Activated naive CD4-positive, alpha-beta T cell treated with anti-CD3 and anti-CD28 coated beads for 36 hours (primary cell): ENCODE measurements at regions not wholly inside any gene's neighbourhood (a gene's known extent, or its start where the extent isn't known, plus 50 kb on each side); places are given as distances from the start of the nearest gene placed in this dataset.

Experiments used
- CTCF ChIA-PET: fragments of 350-600 bp; sonication (Branson Sonifier 250); formaldehyde crosslinking; loops from one replicate; lab custom pipeline; 2021; ENCODE audit warnings: antibody characterized with exemption; lab: Charles Lee
- DNase-seq: peaks from one replicate; pipeline ENCODE4 v3.0.0-alpha.2; 2020
- H3K27ac Mint-ChIP-seq: one replicate; pipeline ENCODE4 v1.8.0; 2021; ENCODE audit warnings: mild to moderate bottlenecking, mixed read lengths
- H3K27me3 Mint-ChIP-seq: one replicate; pipeline ENCODE4 v1.8.0; 2021; ENCODE audit warnings: low read depth, mixed read lengths
- H3K36me3 Mint-ChIP-seq: one replicate; pipeline ENCODE4 v1.8.0; 2021; ENCODE audit warnings: low read depth, mixed read lengths
- H3K4me1 Mint-ChIP-seq: one replicate; pipeline ENCODE4 v1.8.0; 2021; ENCODE audit warnings: low read depth, mixed read lengths
- H3K4me3 Mint-ChIP-seq: one replicate; pipeline ENCODE4 v1.8.0; 2021; ENCODE audit warnings: mild to moderate bottlenecking, moderate library complexity, mixed read lengths
- H3K9me3 Mint-ChIP-seq: one replicate; pipeline ENCODE4 v1.8.0; 2021; ENCODE audit warnings: mixed read lengths
- intact Hi-C: fragments of 100-400 bp; cut with micrococcal nuclease; formaldehyde crosslinking; loops from one replicate; pipeline ENCODE4 v1.15.1; 2023

GRCh38 chr6:2426561-2427340 is 181.3 kb upstream of the GMDS start:
- CTCF ChIA-PET: no interaction called here
- H3K27ac Mint-ChIP-seq: no peak overlapping the region
- no peaks in the 10 kb centered on the region for H3K27me3 Mint-ChIP-seq
- no peaks in the 10 kb centered on the region for H3K4me1 Mint-ChIP-seq
- no peak overlapping the region for H3K4me3 Mint-ChIP-seq
- intact Hi-C loops: no loop called here
- no peaks in the 10 kb centered on the region for H3K9me3 Mint-ChIP-seq
- peaks cover 2% of the 10 kb centered on the region for H3K36me3 Mint-ChIP-seq
- DNase-seq: no peak

- CTCF ChIA-PET: no interaction called here
- no peak for DNase-seq
- intact Hi-C loops: no loop called here
- H3K36me3 Mint-ChIP-seq: no peaks in the 10 kb centered on the region
- no peak overlapping the region for H3K27ac Mint-ChIP-seq
- H3K4me3 Mint-ChIP-seq: no peak overlapping the region
- H3K27me3 Mint-ChIP-seq: no peaks in the 10 kb centered on the region
- H3K9me3 Mint-ChIP-seq: no peaks in the 10 kb centered on the region
- no peaks in the 10 kb centered on the region for H3K4me1 Mint-ChIP-seq
Observed at GRCh38 chr6:2416128-2416712, 170.8 kb upstream of the GMDS start.

GRCh38 chr6:2414885-2415547 is 169.6 kb upstream of the GMDS start:
- no peak for DNase-seq
- no peaks in the 10 kb centered on the region for H3K4me1 Mint-ChIP-seq
- H3K27me3 Mint-ChIP-seq: no peaks in the 10 kb centered on the region
- intact Hi-C loops: no loop called here
- CTCF ChIA-PET: no interaction called here
- no peak overlapping the region for H3K4me3 Mint-ChIP-seq
- no peaks in the 10 kb centered on the region for H3K36me3 Mint-ChIP-seq
- H3K27ac Mint-ChIP-seq: no peak overlapping the region
- H3K9me3 Mint-ChIP-seq: no peaks in the 10 kb centered on the region

- Mint-ChIP-seq H3K36me3 (no peaks in the 10 kb centered on the region), H3K27me3 (no peaks in the 10 kb centered on the region), H3K4me1 (no peaks in the 10 kb centered on the region), H3K4me3 (no peak overlapping the region), H3K9me3 (no peaks in the 10 kb centered on the region), H3K27ac (no peak overlapping the region)
- intact Hi-C loops: no loop called here
- CTCF ChIA-PET: interaction anchor here (1.0 kb wide), 1 partner anchor 813 kb away, joined by 3 read pairs; no protein-coding TSS in a partner anchor
- no peak for DNase-seq
Observed at GRCh38 chr6:2412731-2413130, 167.3 kb upstream of the GMDS start.

- Mint-ChIP-seq H3K9me3 (no peaks in the 10 kb centered on the region), H3K27me3 (no peaks in the 10 kb centered on the region), H3K36me3 (no peaks in the 10 kb centered on the region), H3K4me1 (no peaks in the 10 kb centered on the region), H3K4me3 (no peak overlapping the region), H3K27ac (no peak overlapping the region)
- intact Hi-C loops: no loop called here
- no peak for DNase-seq
- CTCF ChIA-PET: no interaction called here
Observed at GRCh38 chr6:2410656-2411380, 165.4 kb upstream of the GMDS start.

- no peak for DNase-seq
- H3K9me3 Mint-ChIP-seq: no peaks in the 10 kb centered on the region
- intact Hi-C loops: no loop called here
- no peaks in the 10 kb centered on the region for H3K27me3 Mint-ChIP-seq
- no peak overlapping the region for H3K27ac Mint-ChIP-seq
- H3K36me3 Mint-ChIP-seq: no peaks in the 10 kb centered on the region
- CTCF ChIA-PET: no interaction called here
- no peaks in the 10 kb centered on the region for H3K4me1 Mint-ChIP-seq
- no peak overlapping the region for H3K4me3 Mint-ChIP-seq
Observed at GRCh38 chr6:2407525-2407924, 162.1 kb upstream of the GMDS start.

GRCh38 chr6:2404211-2404929 is 159.0 kb upstream of the GMDS start:
- Mint-ChIP-seq H3K4me1 (no peaks in the 10 kb centered on the region), H3K36me3 (peaks cover 3% of the 10 kb centered on the region), H3K9me3 (no peaks in the 10 kb centered on the region), H3K27me3 (no peaks in the 10 kb centered on the region), H3K4me3 (no peak overlapping the region), H3K27ac (no peak overlapping the region)
- intact Hi-C loops: no loop called here
- CTCF ChIA-PET: no interaction called here
- DNase-seq: no peak

- H3K27ac Mint-ChIP-seq: no peak overlapping the region
- CTCF ChIA-PET: no interaction called here
Observed at GRCh38 chr6:2403546-2403945, 158.1 kb upstream of the GMDS start.

GRCh38 chr6:2396846-2397630 is 151.6 kb upstream of the GMDS start:
- Mint-ChIP-seq H3K9me3 (no peaks in the 10 kb centered on the region), H3K27ac (no peak overlapping the region), H3K27me3 (no peaks in the 10 kb centered on the region), H3K36me3 (peaks cover 3% of the 10 kb centered on the region), H3K4me1 (no peaks in the 10 kb centered on the region), H3K4me3 (no peak overlapping the region)
- CTCF ChIA-PET: interaction anchor here (1.0 kb wide), 1 partner anchor 238 kb away, joined by 3 read pairs; no protein-coding TSS in a partner anchor
- no peak for DNase-seq
- intact Hi-C loops: no loop called here

More at GRCh38 chr6:2403546-2403945, 158.1 kb upstream of the GMDS start:
- Mint-ChIP-seq H3K4me3 (no peak overlapping the region), H3K9me3 (no peaks in the 10 kb centered on the region), H3K4me1 (no peaks in the 10 kb centered on the region), H3K36me3 (peaks cover 3% of the 10 kb centered on the region), H3K27me3 (no peaks in the 10 kb centered on the region)
- intact Hi-C loops: no loop called here
- DNase-seq: no peak

GRCh38 chr6:2396042-2396657 is 150.7 kb upstream of the GMDS start:
- intact Hi-C loops: no loop called here
- CTCF ChIA-PET: no interaction called here

More at GRCh38 chr6:2396042-2396657, 150.7 kb upstream of the GMDS start:
- Mint-ChIP-seq H3K4me1 (no peaks in the 10 kb centered on the region), H3K4me3 (no peak overlapping the region), H3K27me3 (no peaks in the 10 kb centered on the region), H3K27ac (no peak overlapping the region), H3K9me3 (no peaks in the 10 kb centered on the region), H3K36me3 (peaks cover 3% of the 10 kb centered on the region)
- DNase-seq: no peak
